H1 (cell line): ENCODE measurements at regions not wholly inside any gene's neighbourhood (a gene's known extent, or its start where the extent isn't known, plus 50 kb on each side); places are given as distances from the start of the nearest gene placed in this dataset.

Experiments used
- CTCF ChIA-PET: fragments of 300-600 bp; sonication (Branson Sonifier 250); formaldehyde crosslinking; loops from one replicate; lab custom pipeline; 2021; ENCODE audit not compliant: partially characterized antibody; lab: Charles Lee
- POLR2A ChIA-PET: fragments of 300-600 bp; sonication (Branson Sonifier 250); formaldehyde crosslinking; loops from one replicate; lab custom pipeline; 2021; ENCODE audit warnings: inconsistent platforms; ENCODE audit not compliant: partially characterized antibody; lab: Charles Lee
- DNase-seq, 2 experiments: peaks; one replicate each; pipeline versions ENCODE4 v3.0.0 to v3.0.0-alpha.2; 2010 to 2022; ENCODE audit warnings: low spot score in 2 of 2, low read depth in 1 of 2, mixed read lengths in 1 of 2
- FAIRE-seq: peaks from 2 replicates; lab custom pipeline; 2011; peaks lifted over from hg19 to GRCh38; lab: Jason Lieb, UNC
- H2AFZ ChIP-seq: 2 replicates; pipeline ENCODE4 v1.8.1; 2012; ENCODE audit warnings: low read length, inconsistent platforms
- H2AK5ac ChIP-seq: 2 replicates; pipeline ENCODE4 v1.6.1; 2013; ENCODE audit warnings: low read depth, low read length
- H2BK120ac ChIP-seq: replicated peaks from 2 replicates; pipeline ENCODE3; 2013; ENCODE audit warnings: low read depth, low read length, inconsistent platforms
- H2BK12ac ChIP-seq: 2 replicates; pipeline ENCODE4 v1.6.1; 2013; ENCODE audit warnings: low read depth, low read length
- H2BK15ac ChIP-seq: 2 replicates; pipeline ENCODE4 v1.6.1; 2013; ENCODE audit warnings: low read length
- H2BK20ac ChIP-seq: 2 replicates; pipeline ENCODE4 v1.6.1; 2013; ENCODE audit warnings: low read length
- H2BK5ac ChIP-seq: 2 replicates; pipeline ENCODE4 v1.6.1; 2013; ENCODE audit warnings: low read depth, low read length
- H3K14ac ChIP-seq: 2 replicates; pipeline ENCODE4 v1.6.1; 2013; ENCODE audit warnings: inconsistent platforms; ENCODE audit not compliant: insufficient read length
- H3K18ac ChIP-seq: 2 replicates; pipeline ENCODE4 v1.6.1; 2013; ENCODE audit warnings: low read length; ENCODE audit errors: extremely low read depth
- H3K23ac ChIP-seq: 2 replicates; pipeline ENCODE4 v1.6.1; 2013; ENCODE audit warnings: inconsistent platforms; ENCODE audit not compliant: insufficient read length
- H3K23me2 ChIP-seq: 2 replicates; pipeline ENCODE4 v1.6.1; 2013; ENCODE audit warnings: low read depth, low read length
- H3K27ac ChIP-seq: 2 replicates; pipeline ENCODE4 v1.6.1; 2011; ENCODE audit warnings: low read depth, low read length, inconsistent platforms
- H3K27me3 ChIP-seq, 4 experiments: replicated peaks in 1 of 4; 1 replicate in 1 of 4; 2 replicates in 3 of 4; pipeline versions ENCODE4 v1.6.1 to v1.8.1; 2011 to 2013; ENCODE audit warnings: low read length in 3 of 4, mild to moderate bottlenecking in 3 of 4, inconsistent platforms in 2 of 4, mixed read lengths in 2 of 4, moderate library complexity in 1 of 4; ENCODE audit not compliant: control insufficient read depth in 3 of 4, insufficient read depth in 3 of 4; ENCODE audit errors: extremely low read depth in 1 of 4
- H3K36me3 ChIP-seq, 4 experiments: 2 replicates each; pipeline versions ENCODE4 v1.6.1 to v1.8.1; 2011 to 2013; ENCODE audit warnings: mild to moderate bottlenecking in 4 of 4, low read length in 3 of 4, moderate library complexity in 2 of 4, control low read depth in 1 of 4, inconsistent platforms in 1 of 4; ENCODE audit not compliant: insufficient read depth in 4 of 4, control insufficient read depth in 2 of 4
- H3K4ac ChIP-seq: replicated peaks from 2 replicates; pipeline ENCODE3; 2013; ENCODE audit warnings: low read length, low read depth, mixed read lengths, inconsistent platforms; ENCODE audit not compliant: insufficient read length
- H3K4me1 ChIP-seq, 4 experiments: replicated peaks in 1 of 4; 1 replicate in 1 of 4; 2 replicates in 3 of 4; pipeline versions ENCODE4 v1.6.1 to v1.8.1; 2011 to 2013; ENCODE audit warnings: low read length in 3 of 4, inconsistent platforms in 2 of 4, mixed read lengths in 1 of 4; ENCODE audit not compliant: insufficient read depth in 4 of 4, control insufficient read depth in 3 of 4
- H3K4me2 ChIP-seq, 2 experiments: 2 replicates each; pipeline versions ENCODE4 v1.6.1 to v1.8.1; 2011 to 2013; ENCODE audit warnings: low read depth in 2 of 2, low read length in 2 of 2, control low read depth in 1 of 2, inconsistent platforms in 1 of 2, mild to moderate bottlenecking in 1 of 2; ENCODE audit not compliant: insufficient read depth in 1 of 2
- H3K4me3 ChIP-seq, 4 experiments: fragments of 200-600, 300-600 bp in 1 of 4; sonication (generic), shearing (Covaris generic), sonication (Bioruptor Twin) in 1 of 4; 2 replicates each; pipeline versions ENCODE4 v1.5.1 to v1.8.1; 2011 to 2016; ENCODE audit warnings: low read length in 4 of 4, low read depth in 3 of 4, control low read depth in 2 of 4, inconsistent platforms in 2 of 4, mild to moderate bottlenecking in 2 of 4, mixed read lengths in 1 of 4, moderate library complexity in 1 of 4; ENCODE audit not compliant: insufficient read depth in 2 of 4; ENCODE audit errors: extremely low read depth in 1 of 4
- H3K56ac ChIP-seq: replicated peaks from 2 replicates; pipeline ENCODE3; 2013; ENCODE audit warnings: low read depth, mild to moderate bottlenecking, mixed read lengths, low read length, inconsistent platforms; ENCODE audit not compliant: insufficient read length
- H3K79me1 ChIP-seq: 2 replicates; pipeline ENCODE4 v1.6.1; 2013; ENCODE audit warnings: low read depth, low read length, control low read depth
- H3K79me2 ChIP-seq, 2 experiments: 2 replicates each; pipeline versions ENCODE4 v1.6.1 to v1.8.1; 2012 to 2013; ENCODE audit warnings: low read length in 2 of 2, mild to moderate bottlenecking in 2 of 2, inconsistent platforms in 1 of 2; ENCODE audit not compliant: insufficient read depth in 2 of 2, control insufficient read depth in 1 of 2
- H3K9ac ChIP-seq, 4 experiments: replicated peaks in 1 of 4; 1 replicate in 1 of 4; 2 replicates in 3 of 4; pipeline versions ENCODE4 v1.6.1 to v1.8.1; 2011 to 2013; ENCODE audit warnings: low read depth in 3 of 4, low read length in 3 of 4, control low read depth in 2 of 4, mild to moderate bottlenecking in 2 of 4, moderate library complexity in 2 of 4, inconsistent platforms in 1 of 4; ENCODE audit errors: extremely low read depth in 1 of 4
- H3K9me3 ChIP-seq, 2 experiments: 2 replicates each; pipeline versions ENCODE4 v1.6.1 to v1.8.1; 2012 to 2013; ENCODE audit warnings: mild to moderate bottlenecking in 2 of 2, moderate library complexity in 2 of 2, control low read depth in 1 of 2, inconsistent platforms in 1 of 2, low read depth in 1 of 2, low read length in 1 of 2, mixed read lengths in 1 of 2; ENCODE audit not compliant: insufficient read depth in 2 of 2
- H4K20me1 ChIP-seq, 2 experiments: replicated peaks in 1 of 2; 2 replicates each; pipeline versions ENCODE3 to v1.8.1; 2011 to 2013; ENCODE audit warnings: inconsistent platforms in 2 of 2, low read length in 2 of 2, mild to moderate bottlenecking in 1 of 2; ENCODE audit not compliant: insufficient read depth in 2 of 2, control insufficient read depth in 1 of 2
- H4K5ac ChIP-seq: 2 replicates; pipeline ENCODE4 v1.6.1; 2013; ENCODE audit warnings: low read length, low read depth, mixed read lengths, inconsistent platforms; ENCODE audit not compliant: insufficient read length
- H4K8ac ChIP-seq: 2 replicates; pipeline ENCODE4 v1.8.0; 2013; ENCODE audit warnings: mild to moderate bottlenecking, moderate library complexity, low read length, inconsistent platforms; ENCODE audit not compliant: insufficient read depth; ENCODE audit errors: extremely low read depth
- H4K91ac ChIP-seq: replicated peaks from 2 replicates; pipeline ENCODE3; 2013; ENCODE audit warnings: low read length, mixed read lengths, inconsistent platforms; ENCODE audit not compliant: insufficient read length
- E2F6 ChIP-seq: IDR thresholded peaks from 2 replicates; pipeline ENCODE4 v1.6.1; 2012; ENCODE audit warnings: inconsistent platforms
- MAX ChIP-seq: IDR thresholded peaks from 2 replicates; pipeline ENCODE4 v1.6.1; 2012; ENCODE audit warnings: inconsistent platforms
- WGBS, 2 experiments: shearing (Covaris generic) in 1 of 2; methylation state at CpG; one replicate each; pipeline versions ENCODE4 v1.1.6 to v1.1.7; 2013 to 2015; ENCODE audit warnings: low lambda C conversion rate in 2 of 2, mixed read lengths in 2 of 2, inconsistent platforms in 1 of 2, low coverage in 1 of 2, missing lambda C conversion rate in 1 of 2; ENCODE audit not compliant: insufficient replicate concordance in 2 of 2, insufficient coverage in 1 of 2, insufficient read length in 1 of 2; ENCODE audit errors: extremely low coverage in 1 of 2, missing lambda C conversion rate in 1 of 2; 5-methylcytosine and 5-hydroxymethylcytosine counted together

- Histone ChIP-seq H3K36me3 (no peaks in the 10 kb centered on the region; a peak in 1 of 8 replicates), H4K91ac (no peak overlapping the region), H3K4me1 (no peaks in the 10 kb centered on the region)
Measured at GRCh38 chr5:44949687-44950086, 140.9 kb downstream of the MRPS30 start.

More at GRCh38 chr5:44949687-44950086, 140.9 kb downstream of the MRPS30 start:
- Histone ChIP-seq H3K23ac (no peak overlapping the region), H2BK15ac (no peak overlapping the region), H3K4ac (no peak overlapping the region), H4K5ac (no peak overlapping the region), H2BK20ac (no peak overlapping the region), H3K9ac (no peak overlapping the region), H3K27me3 (no peaks in the 10 kb centered on the region), H3K14ac (no peak overlapping the region), H3K18ac (no peak overlapping the region), H2BK12ac (no peak overlapping the region)
- POLR2A ChIA-PET: no interaction called here
- no peak for TF ChIP-seq MAX
- no peak for TF ChIP-seq E2F6
- TF ChIP-seq, all 59 proteins: peak for 0
- FAIRE-seq (no peak), DNase-seq (no peak)
- no peak overlapping the region for H2BK120ac ChIP-seq
- no peak overlapping the region for H3K56ac ChIP-seq
- no peak overlapping the region for H2BK5ac ChIP-seq
- H3K4me2 ChIP-seq: no peak overlapping the region
- no peak overlapping the region for H2AFZ ChIP-seq
- no peak overlapping the region for H3K27ac ChIP-seq
- H3K9me3 ChIP-seq: no peaks in the 10 kb centered on the region
- no peak overlapping the region for H4K8ac ChIP-seq
- no peak overlapping the region for H2AK5ac ChIP-seq
- H3K79me2 ChIP-seq: no peaks in the 10 kb centered on the region
- no peak overlapping the region for H3K4me3 ChIP-seq
- no peaks in the 10 kb centered on the region for H3K23me2 ChIP-seq
- H4K20me1 ChIP-seq: no peaks in the 10 kb centered on the region
- CTCF ChIA-PET: interaction anchor here (1.6 to 2.4 kb wide), 3 partner anchors 10 to 14 kb away, joined by 4 to 8 read pairs (median 5); no protein-coding TSS in a partner anchor
- WGBS, 2 experiments: 89% methylated on average over 4 of the region's 4 CpGs; no CpG with 5 or more reads in 1 of the 2 experiments
- no peaks in the 10 kb centered on the region for H3K79me1 ChIP-seq
